Neural cell (in vitro differentiated cells): ENCODE measurements at regions not wholly inside any gene's neighbourhood (a gene's known extent, or its start where the extent isn't known, plus 50 kb on each side); places are given as distances from the start of the nearest gene placed in this dataset.

Experiments used
- H2AFZ ChIP-seq: fragments of 200-600, 300-800 bp; sonication (generic), shearing (Covaris generic); 2 replicates; pipeline ENCODE4 v1.6.0; 2014; ENCODE audit warnings: low read depth, mild to moderate bottlenecking, antibody characterized with exemption, low read length, moderate library complexity
- H3F3A ChIP-seq: fragments of 200-600 bp; shearing (Covaris generic); 2 replicates; pipeline ENCODE4 v1.6.1; 2016; ENCODE audit warnings: mild to moderate bottlenecking, moderate library complexity, mixed read lengths, antibody characterized with exemption, low read length; ENCODE audit not compliant: insufficient read depth, poor library complexity, severe bottlenecking
- H3K27ac ChIP-seq: fragments of 200-600, 300-800 bp; sonication (generic), shearing (Covaris generic); 2 replicates; pipeline ENCODE4 v1.5.1; 2014; ENCODE audit warnings: mild to moderate bottlenecking, low read length, moderate library complexity
- H3K27me3 ChIP-seq: fragments of 300-800, 200-600 bp; sonication (generic), shearing (Covaris generic); 2 replicates; pipeline ENCODE4 v1.6.0; 2014; ENCODE audit warnings: mild to moderate bottlenecking, low read depth, low read length, moderate library complexity; ENCODE audit not compliant: insufficient read depth
- H3K36me3 ChIP-seq: fragments of 300-800, 200-600 bp; sonication (generic), shearing (Covaris generic); 2 replicates; pipeline ENCODE4 v1.5.1; 2014; ENCODE audit warnings: mild to moderate bottlenecking, antibody characterized with exemption, low read length, moderate library complexity; ENCODE audit not compliant: insufficient read depth
- H3K4me2 ChIP-seq: fragments of 300-800, 200-600 bp; sonication (generic), shearing (Covaris generic); 2 replicates; pipeline ENCODE4 v1.6.0; 2014; ENCODE audit warnings: mild to moderate bottlenecking, low read length
- H3K4me3 ChIP-seq: fragments of 300-800, 200-600 bp; sonication (generic), shearing (Covaris generic); 2 replicates; pipeline ENCODE4 v1.5.1; 2014; ENCODE audit warnings: mild to moderate bottlenecking, low read length, moderate library complexity
- H3K79me2 ChIP-seq: fragments of 200-600 bp; shearing (Covaris generic); replicated peaks from 2 replicates; pipeline ENCODE4 v1.6.0; 2014; ENCODE audit warnings: mild to moderate bottlenecking, low read length, moderate library complexity; ENCODE audit not compliant: insufficient read depth
- H3K9ac ChIP-seq: fragments of 300-800, 200-600 bp; sonication (generic), shearing (Covaris generic); 2 replicates; pipeline ENCODE4 v1.6.1; 2016; ENCODE audit warnings: mild to moderate bottlenecking, low read length, mixed read lengths
- H3K9me2 ChIP-seq: fragments of 200-600 bp; shearing (Covaris generic); 2 replicates; pipeline ENCODE4 v1.6.1; 2016; ENCODE audit warnings: mild to moderate bottlenecking, low read length, mixed read lengths; ENCODE audit not compliant: insufficient read depth
- H3K9me3 ChIP-seq: fragments of 200-600, 300-800 bp; sonication (generic), shearing (Covaris generic); 2 replicates; pipeline ENCODE4 v1.6.1; 2016; ENCODE audit warnings: mild to moderate bottlenecking, mixed run types, low read length, moderate library complexity, mixed read lengths
- H4K20me1 ChIP-seq: fragments of 200-600 bp; shearing (Covaris generic); 2 replicates; pipeline ENCODE4 v1.6.1; 2016; ENCODE audit warnings: mild to moderate bottlenecking, mixed run types; ENCODE audit not compliant: insufficient read depth
- EP300 ChIP-seq: fragments of 450-650 bp; conservative IDR thresholded peaks from 2 replicates; pipeline ENCODE4 v1.6.1; 2014; ENCODE audit warnings: antibody characterized with exemption, mild to moderate bottlenecking, moderate library complexity; ENCODE audit not compliant: poor library complexity, severe bottlenecking
- EZH2 ChIP-seq: fragments of 200-600, 300-800 bp; shearing (Covaris generic), sonication (generic); IDR thresholded peaks from 2 replicates; pipeline ENCODE4 v1.6.1; 2014; ENCODE audit warnings: antibody characterized with exemption, low read length, borderline replicate concordance, mild to moderate bottlenecking; ENCODE audit not compliant: insufficient read depth, poor library complexity, severe bottlenecking
- MXI1 ChIP-seq: fragments of 450-650 bp; conservative IDR thresholded peaks from 2 replicates; pipeline ENCODE4 v1.6.1; 2014; ENCODE audit warnings: antibody characterized with exemption, mild to moderate bottlenecking; ENCODE audit not compliant: poor library complexity, severe bottlenecking
- POLR2AphosphoS5 ChIP-seq: IDR thresholded peaks from 2 replicates; pipeline ENCODE4 v1.6.1; 2012
- RAD21 ChIP-seq: fragments of 450-650 bp; conservative IDR thresholded peaks from 2 replicates; pipeline ENCODE4 v1.6.1; 2014; ENCODE audit warnings: antibody characterized with exemption, mild to moderate bottlenecking, moderate library complexity
- SMC3 ChIP-seq: fragments of 450-650 bp; conservative IDR thresholded peaks from 2 replicates; pipeline ENCODE4 v1.6.1; 2014; ENCODE audit warnings: antibody characterized with exemption, mild to moderate bottlenecking, moderate library complexity; ENCODE audit not compliant: poor library complexity
- TAF1 ChIP-seq: IDR thresholded peaks from 2 replicates; pipeline ENCODE4 v1.6.1; 2012; ENCODE audit warnings: low read depth
- TF ChIP-seq, protein P1 (sequence below): IDR thresholded peaks from 2 replicates; pipeline ENCODE4 v1.6.1; 2012; ENCODE audit warnings: borderline replicate concordance
- TF ChIP-seq, protein P2 (sequence below): fragments of 450-650 bp; IDR thresholded peaks from 2 replicates; pipeline ENCODE4 v1.5.1; 2014; ENCODE audit warnings: antibody characterized with exemption, mild to moderate bottlenecking, moderate library complexity; ENCODE audit not compliant: poor library complexity, severe bottlenecking

DNA sequence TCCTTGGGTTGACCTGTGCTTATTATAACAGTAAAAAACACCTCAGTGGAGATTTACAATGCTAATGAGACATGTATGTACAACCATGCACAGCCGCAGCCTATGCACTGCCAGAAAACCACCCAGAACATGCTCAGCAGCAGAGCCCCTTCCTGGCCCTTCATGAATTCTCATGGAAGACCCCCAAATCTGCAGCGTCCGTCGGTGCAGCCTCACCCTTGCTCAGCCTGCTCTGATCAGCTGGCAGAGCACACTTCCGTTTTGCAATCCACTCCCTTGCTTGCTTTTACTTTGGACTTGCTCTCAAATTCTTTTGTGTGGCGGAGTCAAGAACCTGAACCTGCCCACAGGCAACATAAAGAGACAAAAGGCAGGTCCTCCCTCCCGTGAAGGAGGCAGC, 378.2 kb upstream of the SULF2 start:
- Histone ChIP-seq H3F3A (no peaks in the 10 kb centered on the region), H3K9me3 (no peaks in the 10 kb centered on the region), H3K27ac (no peak overlapping the region), H3K4me2 (no peak overlapping the region), H3K27me3 (no peaks in the 10 kb centered on the region), H2AFZ (no peak overlapping the region), H3K79me2 (no peaks in the 10 kb centered on the region), H4K20me1 (no peaks in the 10 kb centered on the region), H3K4me3 (no peak overlapping the region), H3K9ac (no peak overlapping the region), H3K36me3 (no peaks in the 10 kb centered on the region), H3K9me2 (no peaks in the 10 kb centered on the region)
- TF ChIP-seq POLR2AphosphoS5 (no peak), MXI1 (no peak), TAF1 (no peak), EP300 (no peak), SMC3 (no peak), EZH2 (no peak), RAD21 (no peak)
- TF ChIP-seq, protein P1, sequence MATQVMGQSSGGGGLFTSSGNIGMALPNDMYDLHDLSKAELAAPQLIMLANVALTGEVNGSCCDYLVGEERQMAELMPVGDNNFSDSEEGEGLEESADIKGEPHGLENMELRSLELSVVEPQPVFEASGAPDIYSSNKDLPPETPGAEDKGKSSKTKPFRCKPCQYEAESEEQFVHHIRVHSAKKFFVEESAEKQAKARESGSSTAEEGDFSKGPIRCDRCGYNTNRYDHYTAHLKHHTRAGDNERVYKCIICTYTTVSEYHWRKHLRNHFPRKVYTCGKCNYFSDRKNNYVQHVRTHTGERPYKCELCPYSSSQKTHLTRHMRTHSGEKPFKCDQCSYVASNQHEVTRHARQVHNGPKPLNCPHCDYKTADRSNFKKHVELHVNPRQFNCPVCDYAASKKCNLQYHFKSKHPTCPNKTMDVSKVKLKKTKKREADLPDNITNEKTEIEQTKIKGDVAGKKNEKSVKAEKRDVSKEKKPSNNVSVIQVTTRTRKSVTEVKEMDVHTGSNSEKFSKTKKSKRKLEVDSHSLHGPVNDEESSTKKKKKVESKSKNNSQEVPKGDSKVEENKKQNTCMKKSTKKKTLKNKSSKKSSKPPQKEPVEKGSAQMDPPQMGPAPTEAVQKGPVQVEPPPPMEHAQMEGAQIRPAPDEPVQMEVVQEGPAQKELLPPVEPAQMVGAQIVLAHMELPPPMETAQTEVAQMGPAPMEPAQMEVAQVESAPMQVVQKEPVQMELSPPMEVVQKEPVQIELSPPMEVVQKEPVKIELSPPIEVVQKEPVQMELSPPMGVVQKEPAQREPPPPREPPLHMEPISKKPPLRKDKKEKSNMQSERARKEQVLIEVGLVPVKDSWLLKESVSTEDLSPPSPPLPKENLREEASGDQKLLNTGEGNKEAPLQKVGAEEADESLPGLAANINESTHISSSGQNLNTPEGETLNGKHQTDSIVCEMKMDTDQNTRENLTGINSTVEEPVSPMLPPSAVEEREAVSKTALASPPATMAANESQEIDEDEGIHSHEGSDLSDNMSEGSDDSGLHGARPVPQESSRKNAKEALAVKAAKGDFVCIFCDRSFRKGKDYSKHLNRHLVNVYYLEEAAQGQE: no peak
- TF ChIP-seq, protein P2, sequence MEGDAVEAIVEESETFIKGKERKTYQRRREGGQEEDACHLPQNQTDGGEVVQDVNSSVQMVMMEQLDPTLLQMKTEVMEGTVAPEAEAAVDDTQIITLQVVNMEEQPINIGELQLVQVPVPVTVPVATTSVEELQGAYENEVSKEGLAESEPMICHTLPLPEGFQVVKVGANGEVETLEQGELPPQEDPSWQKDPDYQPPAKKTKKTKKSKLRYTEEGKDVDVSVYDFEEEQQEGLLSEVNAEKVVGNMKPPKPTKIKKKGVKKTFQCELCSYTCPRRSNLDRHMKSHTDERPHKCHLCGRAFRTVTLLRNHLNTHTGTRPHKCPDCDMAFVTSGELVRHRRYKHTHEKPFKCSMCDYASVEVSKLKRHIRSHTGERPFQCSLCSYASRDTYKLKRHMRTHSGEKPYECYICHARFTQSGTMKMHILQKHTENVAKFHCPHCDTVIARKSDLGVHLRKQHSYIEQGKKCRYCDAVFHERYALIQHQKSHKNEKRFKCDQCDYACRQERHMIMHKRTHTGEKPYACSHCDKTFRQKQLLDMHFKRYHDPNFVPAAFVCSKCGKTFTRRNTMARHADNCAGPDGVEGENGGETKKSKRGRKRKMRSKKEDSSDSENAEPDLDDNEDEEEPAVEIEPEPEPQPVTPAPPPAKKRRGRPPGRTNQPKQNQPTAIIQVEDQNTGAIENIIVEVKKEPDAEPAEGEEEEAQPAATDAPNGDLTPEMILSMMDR: no peak

DNA sequence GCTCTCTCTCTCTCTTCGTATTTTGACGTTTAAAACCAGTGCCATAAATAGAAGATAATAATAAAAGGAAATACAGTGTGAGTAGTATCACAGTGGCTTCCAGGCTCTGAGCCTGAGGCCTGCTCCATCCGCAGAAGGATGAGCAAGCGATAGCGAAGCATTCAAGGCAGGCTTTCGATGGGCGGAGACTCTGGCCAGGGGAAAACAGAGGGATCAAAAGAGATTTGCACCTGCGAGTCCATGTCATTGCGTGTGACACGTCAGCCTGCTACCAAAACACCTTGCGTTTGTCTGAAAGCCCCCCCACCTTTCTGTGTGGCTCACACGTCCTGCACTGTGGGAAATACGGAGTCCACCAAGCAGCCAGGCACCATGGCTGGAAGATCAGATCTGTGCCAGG, 377.3 kb upstream of the SULF2 start:
- H2AFZ ChIP-seq: no peak overlapping the region
- H3K79me2 ChIP-seq: no peaks in the 10 kb centered on the region
- no peak overlapping the region for H3K4me2 ChIP-seq
- TF ChIP-seq, protein P1: no peak
- TF ChIP-seq POLR2AphosphoS5 (no peak), EP300 (no peak)
- no peaks in the 10 kb centered on the region for H3K9me3 ChIP-seq
- H3K9me2 ChIP-seq: no peaks in the 10 kb centered on the region
- no peak overlapping the region for H3K27ac ChIP-seq
- H4K20me1 ChIP-seq: no peaks in the 10 kb centered on the region
- no peak overlapping the region for H3K9ac ChIP-seq
- no peaks in the 10 kb centered on the region for H3K36me3 ChIP-seq
- H3K4me3 ChIP-seq: no peak overlapping the region
- no peaks in the 10 kb centered on the region for H3F3A ChIP-seq
- H3K27me3 ChIP-seq: no peaks in the 10 kb centered on the region
